HG02571 (cell line): ENCODE measurements at regions not wholly inside any gene's neighbourhood (a gene's known extent, or its start where the extent isn't known, plus 50 kb on each side); places are given as distances from the start of the nearest gene placed in this dataset.

ENCODE experiments used
- ATAC-seq: cut with Tn5 transposase; IDR thresholded peaks from one replicate; pipeline ENCODE4 v1.9.1; 2021; ENCODE audit warnings: mild to moderate bottlenecking, moderate library complexity; ENCODE audit not compliant: unreplicated experiment

DNA sequence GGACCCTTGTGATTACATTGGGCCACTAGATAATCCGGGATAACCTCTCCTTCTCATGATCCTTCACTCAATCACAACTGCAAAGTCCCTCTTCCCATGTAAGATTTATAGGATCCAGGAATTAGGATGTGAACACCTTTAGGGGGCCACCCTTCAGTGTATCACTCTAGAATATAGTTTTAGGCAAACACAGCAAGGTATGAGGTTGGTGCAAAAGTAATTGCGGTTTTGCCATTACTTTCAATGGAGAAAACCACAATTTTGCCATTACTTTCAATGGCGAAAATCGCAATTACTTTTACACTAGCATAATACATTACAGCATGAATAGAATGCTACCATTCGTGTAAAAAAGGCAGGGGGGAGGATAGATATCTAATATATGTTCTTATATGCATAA, 104.0 kb downstream of the BAMBI start:
- ATAC-seq = no peak

DNA sequence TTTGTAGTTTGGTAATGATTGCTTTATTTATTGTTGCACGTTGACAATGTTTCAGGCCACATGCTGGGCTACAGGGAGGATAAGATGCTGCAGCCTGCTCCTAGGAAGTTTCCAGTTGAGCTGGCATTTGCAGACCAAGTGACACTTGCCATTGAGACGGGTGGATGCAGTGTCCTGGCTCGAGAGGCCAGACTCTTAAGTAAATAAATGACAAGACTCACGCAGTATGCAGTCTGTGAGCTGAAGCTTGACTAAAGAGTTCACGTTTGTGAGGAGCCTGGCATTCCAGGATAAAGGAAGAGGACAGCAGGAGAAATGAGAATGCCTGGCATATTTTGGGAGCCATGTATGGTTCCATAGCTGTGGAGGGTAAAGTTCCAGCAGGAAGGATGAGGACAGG, 105.8 kb downstream of the BAMBI start:
- no peak for ATAC-seq

DNA sequence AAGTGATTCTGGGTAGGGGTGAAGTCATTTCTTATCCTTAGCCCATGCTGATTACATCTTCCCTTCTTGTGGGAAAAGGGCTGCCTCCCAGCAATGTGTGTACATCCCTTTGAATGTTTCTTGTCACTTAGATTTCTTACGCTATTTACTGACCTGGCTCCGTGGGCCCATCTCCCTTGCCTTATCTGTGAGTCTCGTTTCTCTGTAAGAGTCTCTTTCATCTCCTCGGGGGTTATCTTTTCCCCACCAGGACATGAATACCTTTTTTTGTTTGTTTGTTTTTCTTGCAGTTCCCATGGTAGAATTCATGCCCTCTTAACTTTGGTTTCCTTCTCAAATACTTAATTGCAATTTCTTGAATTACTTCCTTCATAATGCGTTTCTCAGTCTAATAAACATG, 107.7 kb downstream of the BAMBI start:
- ATAC-seq = no peak

DNA sequence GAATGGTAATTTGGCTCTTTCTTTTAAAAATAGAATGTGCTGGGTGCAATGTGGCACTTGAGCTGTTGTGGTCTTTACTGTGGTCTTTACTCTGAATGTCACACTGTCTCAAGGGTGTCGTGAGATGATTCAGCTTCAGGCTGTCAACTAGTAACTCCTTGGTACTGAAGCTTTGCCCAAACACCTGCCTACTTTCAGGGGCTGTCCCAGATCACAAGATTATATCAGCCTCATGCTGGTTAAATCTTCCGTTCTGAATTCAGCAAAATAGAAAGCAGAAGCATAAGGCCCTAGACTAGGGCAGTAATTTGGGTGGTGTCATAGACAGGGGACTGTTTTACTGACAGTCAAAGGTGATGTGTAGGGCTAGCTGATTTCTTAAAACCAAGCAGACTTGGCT, 110.9 kb downstream of the BAMBI start:
- peak; percentile 76 for ATAC-seq

DNA sequence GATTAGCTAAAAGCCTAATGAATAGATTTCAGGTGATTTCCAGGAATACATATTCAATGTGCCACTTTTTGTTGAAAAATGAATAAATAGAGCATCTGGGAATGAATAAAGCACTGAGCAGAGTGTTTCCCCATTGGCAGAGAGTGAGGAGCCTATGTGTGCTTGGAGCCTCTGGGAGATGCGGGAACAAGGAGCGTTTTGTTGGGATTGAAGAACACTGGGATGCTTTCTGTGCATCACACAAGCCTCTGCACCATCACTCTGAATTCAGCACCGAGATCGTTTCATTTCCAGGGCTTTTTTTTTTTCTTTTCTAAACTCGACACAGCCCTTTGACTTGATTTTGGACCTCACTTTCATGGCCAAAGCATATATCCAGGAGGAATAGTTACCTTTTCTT, 111.4 kb downstream of the BAMBI start:
- no peak for ATAC-seq

DNA sequence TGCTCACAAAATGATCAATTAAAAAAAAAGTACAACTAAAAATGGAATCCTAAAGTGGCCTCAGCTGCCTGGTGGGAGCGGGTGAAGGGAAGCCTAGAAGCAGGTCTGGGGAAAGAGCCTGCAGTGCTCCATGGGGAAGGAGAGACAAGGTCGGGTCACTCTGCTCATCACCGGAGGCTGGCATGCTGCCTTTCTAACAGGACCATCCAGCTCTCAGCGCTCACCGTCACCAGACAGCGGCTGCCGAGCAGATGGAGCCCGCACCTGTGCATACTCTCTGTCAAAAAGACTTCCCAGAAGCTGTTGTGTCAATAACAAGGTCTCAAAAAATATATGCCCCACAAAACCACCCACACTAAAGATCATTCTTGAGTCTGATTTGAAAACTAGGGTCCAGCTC, 112.8 kb downstream of the BAMBI start:
- no peak for ATAC-seq

DNA sequence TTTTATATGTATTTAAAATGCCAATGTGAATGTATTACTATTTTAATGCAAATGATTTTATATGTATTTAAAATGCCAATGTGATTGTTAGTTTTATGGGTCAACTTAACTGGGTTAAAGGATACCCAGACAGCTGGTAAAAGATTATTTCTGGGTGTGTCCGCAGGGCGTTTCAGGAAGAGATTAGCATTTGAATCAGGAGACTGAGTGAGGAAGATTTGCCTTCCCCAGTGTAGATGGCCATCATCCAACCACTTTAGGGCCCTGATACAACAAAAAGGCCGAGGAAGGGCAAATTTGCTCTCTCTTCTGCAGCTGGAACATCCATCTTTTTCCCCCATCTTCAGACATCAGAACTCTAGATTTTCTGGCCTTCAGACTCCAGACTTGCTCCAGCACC, 116.2 kb downstream of the BAMBI start:
- ATAC-seq = no peak

DNA sequence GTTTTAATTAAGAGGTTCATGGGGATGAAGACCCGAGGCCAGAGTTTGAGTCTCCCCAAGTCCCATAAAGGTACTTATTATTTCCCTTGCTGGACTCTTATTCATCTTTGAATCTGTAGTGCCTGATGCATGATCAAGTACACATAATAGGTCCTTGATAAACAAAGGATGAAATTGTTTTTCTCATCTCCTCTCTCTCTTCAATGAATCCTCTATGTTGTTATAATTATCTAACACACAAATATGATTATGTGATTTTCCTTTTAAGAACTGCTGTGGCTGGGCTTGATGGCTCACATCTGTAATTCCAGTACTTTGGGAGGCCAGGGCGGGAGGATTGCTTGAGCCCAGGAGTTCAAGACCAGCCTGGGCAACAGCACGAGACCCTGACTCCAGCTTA, 117.7 kb downstream of the BAMBI start:
- no peak for ATAC-seq

DNA sequence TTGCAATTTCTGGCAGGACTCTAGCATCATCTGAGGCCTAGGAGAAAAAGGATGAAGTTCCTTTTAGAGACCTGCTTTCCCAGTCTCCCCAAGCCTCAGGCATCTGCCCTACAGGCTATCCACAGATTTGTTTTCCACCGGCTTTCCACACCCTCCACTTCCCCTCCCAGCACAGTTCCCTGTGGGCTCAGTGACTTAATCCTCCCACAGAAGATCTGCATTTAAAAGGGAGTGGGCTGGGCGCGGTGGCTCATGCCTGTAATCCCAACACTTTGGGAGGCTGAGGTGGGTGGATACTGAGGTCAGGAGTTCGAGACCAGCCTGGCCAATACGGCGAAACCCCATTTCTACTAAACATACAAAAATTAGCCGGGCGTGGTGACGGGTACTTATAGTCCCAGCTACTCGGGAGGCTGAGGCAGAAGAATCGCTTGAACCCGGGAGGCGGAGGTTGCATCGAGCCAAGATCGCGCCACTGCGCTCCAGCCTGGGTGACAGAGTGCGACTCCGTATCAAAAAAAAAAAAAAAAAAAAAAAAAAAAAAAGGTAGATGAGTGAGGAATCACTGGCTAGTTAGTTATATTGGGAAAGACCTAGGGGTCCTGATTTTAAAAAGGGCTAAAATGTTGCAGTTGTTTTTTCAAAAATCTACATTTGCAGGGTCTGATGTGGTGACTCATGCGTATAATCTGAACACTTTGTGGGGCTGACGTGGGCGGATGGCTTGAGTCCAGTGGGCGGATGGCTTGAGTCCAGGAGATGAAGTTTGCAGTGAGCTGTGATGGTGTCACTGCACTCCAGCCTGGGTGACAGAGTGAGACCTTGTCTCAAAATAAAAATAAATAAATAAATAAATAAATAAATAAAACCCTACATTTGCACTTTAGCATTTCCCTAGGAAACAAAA, 119.5 kb downstream of the BAMBI start:
- ATAC-seq = no peak

DNA sequence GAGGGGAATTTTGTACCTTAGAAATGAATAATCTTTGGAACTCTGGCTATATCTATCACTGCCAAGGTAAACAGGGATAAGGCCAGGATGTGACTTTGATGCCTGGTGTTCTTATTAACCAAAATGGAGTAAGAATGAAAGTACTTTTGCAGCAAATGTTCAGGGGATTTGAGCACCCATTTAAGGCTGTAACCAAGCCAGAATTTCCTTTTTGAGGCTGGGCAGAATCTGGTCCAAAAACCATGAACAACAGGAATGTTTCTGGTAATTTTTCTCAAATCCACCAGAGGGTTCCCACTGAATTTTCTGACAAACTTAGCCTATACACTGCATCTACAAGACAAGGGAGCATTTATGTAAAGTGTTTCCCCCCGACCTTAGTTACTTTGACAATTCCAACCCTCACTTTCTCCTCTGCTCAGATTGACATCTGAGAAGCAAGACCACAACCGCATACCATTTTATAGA, 120.6 kb downstream of the BAMBI start:
- no peak for ATAC-seq

DNA sequence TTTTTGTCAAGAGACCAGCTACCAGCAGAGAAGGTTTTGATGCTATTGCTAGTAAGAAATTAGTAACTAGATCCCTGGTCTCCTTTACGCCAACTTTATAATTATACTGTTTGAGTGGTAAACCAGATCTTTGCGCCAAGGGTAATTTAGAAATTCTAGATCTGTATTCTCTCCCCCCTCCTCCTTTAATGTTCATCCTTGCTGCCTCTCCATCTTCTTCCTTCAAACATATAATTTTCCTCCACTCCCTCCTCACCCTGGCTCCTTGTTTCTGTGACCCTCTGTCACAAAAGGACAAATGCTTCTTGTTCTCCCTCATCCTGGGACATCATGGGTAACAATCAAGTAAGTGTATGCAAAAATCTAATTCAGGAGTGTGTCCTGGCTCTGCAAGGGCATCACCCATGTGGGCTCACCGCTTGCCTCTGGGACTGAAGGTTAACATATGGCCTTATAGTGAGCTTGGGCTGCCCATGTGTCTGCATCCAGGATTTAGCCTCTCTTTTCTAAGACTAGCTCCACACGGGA, 121.2 kb downstream of the BAMBI start:
- ATAC-seq = no peak

DNA sequence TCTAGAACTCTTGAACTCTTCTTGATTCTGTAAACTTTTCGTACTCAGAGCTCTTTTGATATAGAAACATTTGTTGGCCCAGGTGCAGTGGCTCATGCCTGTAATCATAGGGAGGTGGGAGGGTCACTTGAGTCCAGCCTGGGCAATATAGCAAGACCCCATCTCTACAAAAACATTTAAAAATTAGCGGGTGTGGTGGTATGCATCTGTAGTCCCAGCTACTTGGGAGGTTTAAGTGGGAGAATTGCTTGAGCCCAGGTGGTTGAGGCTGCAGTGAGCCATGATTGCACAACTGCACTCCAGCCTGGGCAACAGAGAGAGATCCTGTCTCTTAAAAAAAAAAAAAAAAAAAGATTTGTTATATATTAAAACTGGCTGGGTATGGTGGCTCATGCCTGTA, 121.6 kb downstream of the BAMBI start:
- no peak for ATAC-seq

DNA sequence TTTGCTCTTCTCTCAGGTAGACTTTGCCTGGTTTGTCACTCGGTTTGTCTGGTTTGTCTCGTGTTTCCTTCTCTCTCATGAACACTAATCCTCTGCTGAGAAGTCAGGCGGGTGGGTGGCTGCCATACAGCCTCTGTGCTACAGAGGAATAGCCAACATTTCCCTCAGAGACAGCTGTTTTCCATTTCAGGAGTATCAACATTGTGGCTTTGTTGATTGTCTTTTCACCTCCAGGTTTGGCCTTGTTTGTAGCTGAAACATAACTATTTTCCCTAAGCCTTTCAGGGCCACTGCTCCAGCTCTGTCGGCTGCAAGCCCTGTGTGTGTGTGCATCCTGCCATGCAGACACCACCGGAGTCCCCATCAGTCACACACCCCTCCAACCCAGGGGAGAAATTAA, 122.8 kb downstream of the BAMBI start:
- no peak for ATAC-seq

DNA sequence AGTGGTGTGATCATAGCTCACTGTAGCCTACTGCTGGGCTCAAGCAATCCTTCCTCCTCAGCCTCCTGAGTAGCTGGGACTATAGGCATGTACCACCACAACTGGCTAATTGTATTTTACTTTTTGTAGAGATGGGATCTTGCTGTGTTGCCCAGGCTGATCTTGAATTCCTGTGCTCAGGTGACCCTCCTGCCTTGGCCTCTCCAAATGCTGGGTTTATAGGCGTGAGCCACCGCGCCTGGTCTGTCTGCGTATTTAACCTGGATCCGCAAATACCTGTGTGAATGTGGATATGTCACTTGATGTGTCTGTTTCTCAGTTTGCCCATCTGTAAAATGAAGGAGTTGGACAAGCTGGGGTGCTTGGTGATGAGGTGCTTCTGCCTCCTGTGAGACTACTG, 123.9 kb downstream of the BAMBI start:
- no peak for ATAC-seq

DNA sequence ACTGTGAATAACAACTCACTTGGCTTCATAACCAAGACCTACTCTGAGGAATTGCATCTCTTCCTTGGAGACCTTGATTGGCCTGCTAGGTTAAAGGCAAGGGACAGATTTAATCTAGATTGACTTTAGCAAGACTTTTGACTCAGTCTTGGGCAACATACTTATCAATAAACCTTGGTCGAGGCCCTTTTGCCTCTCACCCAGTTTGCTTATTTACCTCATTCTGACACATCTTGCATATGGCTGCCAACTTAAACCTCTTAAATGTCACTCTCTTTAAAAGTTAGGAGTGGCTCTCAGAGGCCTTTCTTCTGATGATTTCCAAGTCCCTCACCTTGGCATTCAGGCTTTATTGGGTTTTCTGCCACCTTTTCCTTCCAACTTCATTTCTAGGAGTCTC, 124.5 kb downstream of the BAMBI start:
- no peak for ATAC-seq

DNA sequence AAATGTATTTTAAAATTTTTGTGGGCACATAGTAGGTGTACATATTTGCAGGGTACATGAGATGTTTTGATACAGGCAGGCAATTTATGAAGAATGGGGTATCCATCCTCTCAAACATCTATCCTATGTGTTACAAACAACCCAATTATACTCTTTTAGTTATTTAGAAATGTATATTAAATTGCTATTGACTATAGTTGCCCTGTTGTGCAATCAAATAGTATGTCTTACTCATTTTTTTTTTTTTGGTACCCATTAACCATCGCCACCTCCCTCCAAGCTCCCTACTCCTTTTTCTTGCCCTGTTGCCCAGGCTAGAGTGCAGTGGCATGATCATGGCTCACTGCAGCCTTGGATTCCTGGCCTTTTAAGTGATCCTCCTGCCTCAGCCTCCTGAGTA, 128.1 kb downstream of the BAMBI start:
- ATAC-seq = no peak

DNA sequence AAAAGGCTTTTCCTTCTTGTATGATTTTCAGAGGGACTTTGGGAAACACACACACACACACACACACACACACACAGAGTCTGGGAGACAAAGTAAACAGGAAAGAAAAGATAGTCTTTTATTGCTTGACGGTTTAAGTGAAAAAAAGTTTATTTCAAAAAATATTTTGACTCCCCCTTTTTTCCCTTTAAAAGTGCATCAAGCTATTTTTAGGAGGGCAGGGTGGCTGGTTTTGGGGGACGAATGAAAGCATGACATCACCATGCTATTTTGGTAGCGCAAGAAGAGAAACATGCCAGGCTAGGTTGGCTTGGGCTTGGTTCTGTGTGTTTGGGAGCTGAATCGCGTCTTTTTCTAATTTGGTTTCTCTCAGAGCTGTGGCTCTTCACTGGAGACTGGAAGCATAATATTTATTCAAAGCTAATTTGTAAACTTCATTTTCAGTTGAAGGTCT, 129.2 kb downstream of the BAMBI start:
- ATAC-seq = no peak

DNA sequence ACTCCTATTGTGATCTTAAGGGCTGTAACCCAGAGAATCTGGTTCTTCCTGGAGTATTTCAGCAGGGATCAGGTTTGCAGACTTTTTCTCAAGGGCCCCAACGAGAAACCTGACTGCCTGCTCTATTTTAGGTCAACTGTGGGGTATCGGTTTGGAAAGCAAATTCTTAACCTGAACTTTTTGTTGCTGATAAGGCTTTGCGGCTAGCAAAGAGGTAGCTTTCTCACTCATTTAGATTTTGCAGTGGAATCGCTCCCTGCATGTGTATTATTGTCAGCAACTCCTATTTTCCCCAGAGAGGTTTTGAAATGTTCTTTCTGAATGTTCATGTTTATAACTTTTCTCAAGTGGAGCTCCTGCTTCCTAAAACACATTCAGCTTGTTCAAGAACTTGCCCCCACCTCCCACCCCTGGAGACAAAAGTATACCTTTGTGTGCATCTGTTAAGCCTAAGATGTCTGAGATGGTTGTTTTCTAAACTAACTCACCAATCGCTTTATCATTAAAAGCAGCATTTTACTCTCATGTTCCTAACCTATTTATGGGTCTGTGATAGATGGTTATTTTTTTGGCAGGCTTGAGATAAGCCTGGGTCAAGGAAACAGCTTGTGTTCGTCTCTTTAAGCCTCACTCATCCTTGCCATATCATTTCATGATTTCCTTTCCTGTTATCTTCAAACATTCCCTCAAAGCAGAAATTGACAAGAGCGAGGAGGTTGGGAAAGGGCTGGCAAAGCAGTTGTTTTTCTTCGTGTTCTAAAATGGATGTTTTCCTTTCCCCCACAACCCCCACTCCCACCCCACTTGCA, 129.8 kb downstream of the BAMBI start:
- no peak for ATAC-seq

DNA sequence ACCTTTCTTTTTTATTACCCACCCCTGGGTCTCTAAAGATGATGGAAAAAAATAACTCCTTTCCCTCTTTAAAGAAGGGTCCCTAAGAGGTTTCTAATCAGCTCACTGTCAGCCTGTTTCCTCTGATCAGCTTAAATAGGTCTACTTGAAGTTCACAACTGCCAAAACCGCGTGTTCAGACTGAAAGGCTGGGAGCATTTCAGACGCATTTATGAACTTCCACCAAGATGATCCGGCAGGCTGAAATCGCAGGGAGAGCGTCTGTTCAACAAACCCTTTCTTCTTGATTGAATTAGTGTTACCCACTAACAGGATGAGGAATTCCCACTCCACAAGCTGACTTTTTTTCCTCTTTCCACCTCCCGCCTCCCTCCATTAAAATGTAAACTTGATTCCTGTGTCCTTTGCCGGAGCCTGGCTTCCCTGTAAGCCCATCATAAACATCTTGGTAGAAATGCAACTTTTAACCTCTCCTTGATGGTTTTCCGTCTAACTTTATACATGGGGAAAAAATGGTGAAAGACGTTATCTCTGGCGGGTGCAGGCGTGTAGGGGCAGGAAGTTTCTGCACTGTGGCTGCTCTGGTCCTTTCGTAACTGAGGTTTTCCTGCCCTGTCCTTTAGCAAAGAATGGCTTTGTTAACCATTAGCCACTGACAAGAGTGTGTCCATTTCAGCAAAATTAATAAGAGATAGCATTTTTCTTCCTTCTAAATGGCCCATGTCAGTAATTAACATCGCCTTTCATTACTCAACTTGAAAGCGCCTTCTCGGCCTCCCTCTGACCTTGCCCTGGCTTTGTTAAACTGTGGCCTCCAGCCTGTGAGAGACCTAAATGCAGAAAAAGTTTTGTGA, 130.7 kb downstream of the BAMBI start:
- no peak for ATAC-seq

DNA sequence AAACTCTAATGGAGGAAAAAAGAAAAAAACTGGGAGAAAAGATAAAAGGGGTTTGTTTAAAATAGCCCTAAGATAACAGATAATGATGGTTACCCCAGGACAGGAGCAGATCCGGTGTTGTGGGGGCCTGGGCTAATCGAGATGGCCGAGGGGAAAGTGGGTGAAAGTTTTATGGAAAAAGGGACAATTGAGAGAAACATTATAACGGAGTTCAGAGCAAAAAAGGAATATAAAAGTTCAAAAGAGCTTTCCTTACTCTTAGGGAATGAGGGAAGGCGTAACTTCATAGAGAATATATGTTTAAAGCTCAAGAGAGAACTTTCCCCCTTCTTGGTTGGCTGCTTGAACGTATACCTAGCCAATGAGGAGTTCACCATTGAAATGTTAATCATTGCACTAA, 131.4 kb downstream of the BAMBI start:
- ATAC-seq = no peak
